ENCODE measurements at regions not wholly inside any gene's neighbourhood (a gene's known extent, or its start where the extent isn't known, plus 50 kb on each side); places are given as distances from the start of the nearest gene placed in this dataset.

- TF ChIP-seq NR3C1 (CRISPR knock-in tag; conservative IDR thresholded peaks at IDR 0.05; ENCODE audit: low read depth) (no peak), IRF2 (CRISPR knock-in tag; IDR thresholded peaks at IDR 0.05; ENCODE audit: borderline replicate concordance, low read depth) (no peak), CTCF (IDR thresholded peaks at IDR 0.05) (no peak), CBFB (CRISPR knock-in tag; IDR thresholded peaks at IDR 0.05; ENCODE audit: low read depth) (no peak), FOXJ3 (CRISPR knock-in tag; IDR thresholded peaks at IDR 0.05; ENCODE audit: borderline replicate concordance) (no peak), STAT6 (CRISPR knock-in tag; conservative IDR thresholded peaks at IDR 0.05; ENCODE audit: low read depth) (no peak), ZNF138 (CRISPR knock-in tag; conservative IDR thresholded peaks at IDR 0.05) (no peak), ESRRA (CRISPR knock-in tag; IDR thresholded peaks at IDR 0.05; ENCODE audit: borderline replicate concordance) (no peak), USF2 (CRISPR knock-in tag; IDR thresholded peaks at IDR 0.05) (no peak), RELA (CRISPR knock-in tag; IDR thresholded peaks at IDR 0.05; ENCODE audit: borderline replicate concordance) (no peak)
- TF ChIP-seq, protein P1, sequence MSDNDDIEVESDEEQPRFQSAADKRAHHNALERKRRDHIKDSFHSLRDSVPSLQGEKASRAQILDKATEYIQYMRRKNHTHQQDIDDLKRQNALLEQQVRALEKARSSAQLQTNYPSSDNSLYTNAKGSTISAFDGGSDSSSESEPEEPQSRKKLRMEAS (CRISPR knock-in tag; IDR thresholded peaks at IDR 0.05), result no peak
Measured at GRCh38 chr15:94125156-94125555, 106.2 kb upstream of the MCTP2 start.
